C4-2B (cell line): ENCODE measurements at regions not wholly inside any gene's neighbourhood (a gene's known extent, or its start where the extent isn't known, plus 50 kb on each side); places are given as distances from the start of the nearest gene placed in this dataset.

Source experiments
- ZFX ChIP-seq: fragments of 450-650 bp; IDR thresholded peaks from 2 replicates; pipeline ENCODE4 v1.6.1; 2017
- TF ChIP-seq, protein P1 (sequence below): fragments of 450-650 bp; conservative IDR thresholded peaks from 2 replicates; pipeline ENCODE4 v1.5.1; 2017; ENCODE audit warnings: mild to moderate bottlenecking

GRCh38 chr2:16368328-16368727 is 297.3 kb downstream of the CYRIA start:
- TF ChIP-seq, protein P1, sequence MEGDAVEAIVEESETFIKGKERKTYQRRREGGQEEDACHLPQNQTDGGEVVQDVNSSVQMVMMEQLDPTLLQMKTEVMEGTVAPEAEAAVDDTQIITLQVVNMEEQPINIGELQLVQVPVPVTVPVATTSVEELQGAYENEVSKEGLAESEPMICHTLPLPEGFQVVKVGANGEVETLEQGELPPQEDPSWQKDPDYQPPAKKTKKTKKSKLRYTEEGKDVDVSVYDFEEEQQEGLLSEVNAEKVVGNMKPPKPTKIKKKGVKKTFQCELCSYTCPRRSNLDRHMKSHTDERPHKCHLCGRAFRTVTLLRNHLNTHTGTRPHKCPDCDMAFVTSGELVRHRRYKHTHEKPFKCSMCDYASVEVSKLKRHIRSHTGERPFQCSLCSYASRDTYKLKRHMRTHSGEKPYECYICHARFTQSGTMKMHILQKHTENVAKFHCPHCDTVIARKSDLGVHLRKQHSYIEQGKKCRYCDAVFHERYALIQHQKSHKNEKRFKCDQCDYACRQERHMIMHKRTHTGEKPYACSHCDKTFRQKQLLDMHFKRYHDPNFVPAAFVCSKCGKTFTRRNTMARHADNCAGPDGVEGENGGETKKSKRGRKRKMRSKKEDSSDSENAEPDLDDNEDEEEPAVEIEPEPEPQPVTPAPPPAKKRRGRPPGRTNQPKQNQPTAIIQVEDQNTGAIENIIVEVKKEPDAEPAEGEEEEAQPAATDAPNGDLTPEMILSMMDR = no peak
- no peak for TF ChIP-seq ZFX
